Hepatocyte (in vitro differentiated cells): ENCODE measurements at regions not wholly inside any gene's neighbourhood (a gene's known extent, or its start where the extent isn't known, plus 50 kb on each side); places are given as distances from the start of the nearest gene placed in this dataset.

ENCODE experiments used
- DNase-seq: peaks from one replicate; pipeline ENCODE4 v3.0.0-alpha.2; 2016; ENCODE audit warnings: low spot score
- H2AFZ ChIP-seq: fragments of 200-600 bp; sonication (generic); 2 replicates; pipeline ENCODE4 v1.6.0; 2016; ENCODE audit warnings: antibody characterized with exemption, mild to moderate bottlenecking
- H3K27ac ChIP-seq: fragments of 200-600 bp; sonication (generic); 2 replicates; pipeline ENCODE4 v1.5.1; 2016; ENCODE audit warnings: mild to moderate bottlenecking
- H3K27me3 ChIP-seq: fragments of 200-600 bp; sonication (generic); 2 replicates; pipeline ENCODE4 v1.6.1; 2016
- H3K36me3 ChIP-seq: fragments of 200-600 bp; sonication (generic); replicated peaks from 2 replicates; pipeline ENCODE4 v1.5.1; 2016; ENCODE audit warnings: low read depth; ENCODE audit not compliant: insufficient read depth
- H3K4me1 ChIP-seq: fragments of 200-600 bp; sonication (generic); 2 replicates; pipeline ENCODE4 v1.5.1; 2016; ENCODE audit warnings: mild to moderate bottlenecking, moderate library complexity; ENCODE audit not compliant: insufficient read depth
- H3K4me2 ChIP-seq: fragments of 200-600 bp; sonication (generic); 2 replicates; pipeline ENCODE4 v1.6.0; 2016
- H3K4me3 ChIP-seq: fragments of 200-600 bp; sonication (generic); 2 replicates; pipeline ENCODE4 v1.5.1; 2016; ENCODE audit warnings: mild to moderate bottlenecking
- H3K79me2 ChIP-seq: fragments of 200-600 bp; sonication (generic); 2 replicates; pipeline ENCODE4 v1.6.0; 2017; ENCODE audit warnings: mild to moderate bottlenecking
- H3K9me2 ChIP-seq: fragments of 200-600 bp; sonication (generic); replicated peaks from 2 replicates; pipeline ENCODE4 v1.6.0; 2017; ENCODE audit warnings: mild to moderate bottlenecking; ENCODE audit not compliant: insufficient read depth
- H3K9me3 ChIP-seq: fragments of 200-600 bp; sonication (generic); 2 replicates; pipeline ENCODE4 v1.5.1; 2016; ENCODE audit warnings: low read depth, mild to moderate bottlenecking
- H4K20me1 ChIP-seq: fragments of 200-600 bp; sonication (generic); 2 replicates; pipeline ENCODE4 v1.6.0; 2016; ENCODE audit warnings: mild to moderate bottlenecking; ENCODE audit not compliant: insufficient read depth, poor library complexity, severe bottlenecking
- EZH2 ChIP-seq: fragments of 200-600 bp; sonication (generic); IDR thresholded peaks from 2 replicates; pipeline ENCODE4 v1.6.1; 2016; ENCODE audit warnings: antibody characterized with exemption, mild to moderate bottlenecking, borderline replicate concordance
- EZH2phosphoT487 ChIP-seq: fragments of 200-600 bp; sonication (generic); IDR thresholded peaks from one replicate; pipeline ENCODE4 v1.6.1; 2018; ENCODE audit warnings: antibody characterized with exemption, mild to moderate bottlenecking, low read depth, moderate library complexity; ENCODE audit not compliant: unreplicated experiment, severe bottlenecking
- WGBS: methylation state at CpG from one replicate; pipeline ENCODE4 v1.1.6; 2016; ENCODE audit warnings: low lambda C conversion rate; ENCODE audit errors: missing lambda C conversion rate; 5-methylcytosine and 5-hydroxymethylcytosine counted together
- TF ChIP-seq, protein P1 (sequence below): fragments of 200-600 bp; sonication (generic); IDR thresholded peaks from 2 replicates; pipeline ENCODE4 v1.5.1; 2016; ENCODE audit warnings: antibody characterized with exemption, mild to moderate bottlenecking; ENCODE audit not compliant: poor library complexity

DNA sequence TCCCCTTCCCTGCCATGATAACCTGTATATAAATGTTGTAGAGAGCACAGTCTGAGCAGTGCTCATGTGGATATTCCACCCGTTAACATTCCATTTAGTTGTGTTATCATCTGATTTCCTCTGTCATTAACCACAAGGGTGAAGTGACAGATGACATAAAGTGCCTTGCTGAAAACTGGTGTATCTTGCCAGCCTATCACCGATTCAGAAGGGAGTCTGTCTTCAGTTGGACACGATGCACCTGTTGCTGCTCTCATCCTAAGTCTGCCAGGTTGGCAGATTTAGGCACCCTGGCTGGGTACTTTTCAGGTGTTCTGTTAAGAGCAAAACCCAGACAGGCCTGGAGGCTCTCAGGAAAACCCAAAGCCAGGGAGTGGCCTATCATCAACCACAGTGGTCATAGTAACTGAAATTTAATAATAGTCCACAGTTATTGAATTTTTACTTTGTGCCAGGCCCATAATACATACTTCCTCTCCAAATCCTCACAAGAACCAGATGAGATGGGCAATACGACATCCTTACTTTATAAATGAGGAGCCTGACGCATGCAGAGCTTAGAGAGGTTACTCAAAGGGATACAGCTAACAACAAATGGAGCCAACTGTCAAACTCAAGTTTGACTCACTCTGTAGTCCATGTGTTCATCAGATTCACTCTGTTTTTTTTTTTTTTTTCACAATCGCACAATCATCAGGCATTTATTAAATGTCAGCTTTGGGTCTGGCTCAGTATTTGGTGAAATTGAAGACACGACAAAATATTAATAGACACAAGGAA is 100.7 kb upstream of the SPRY4 start:
- no peak for DNase-seq
- H3K79me2 ChIP-seq = no peaks in the 10 kb centered on the region
- H3K4me1 ChIP-seq = peaks cover 9% of the 10 kb centered on the region
- H3K9me2 ChIP-seq = no peaks in the 10 kb centered on the region
- TF ChIP-seq, protein P1, sequence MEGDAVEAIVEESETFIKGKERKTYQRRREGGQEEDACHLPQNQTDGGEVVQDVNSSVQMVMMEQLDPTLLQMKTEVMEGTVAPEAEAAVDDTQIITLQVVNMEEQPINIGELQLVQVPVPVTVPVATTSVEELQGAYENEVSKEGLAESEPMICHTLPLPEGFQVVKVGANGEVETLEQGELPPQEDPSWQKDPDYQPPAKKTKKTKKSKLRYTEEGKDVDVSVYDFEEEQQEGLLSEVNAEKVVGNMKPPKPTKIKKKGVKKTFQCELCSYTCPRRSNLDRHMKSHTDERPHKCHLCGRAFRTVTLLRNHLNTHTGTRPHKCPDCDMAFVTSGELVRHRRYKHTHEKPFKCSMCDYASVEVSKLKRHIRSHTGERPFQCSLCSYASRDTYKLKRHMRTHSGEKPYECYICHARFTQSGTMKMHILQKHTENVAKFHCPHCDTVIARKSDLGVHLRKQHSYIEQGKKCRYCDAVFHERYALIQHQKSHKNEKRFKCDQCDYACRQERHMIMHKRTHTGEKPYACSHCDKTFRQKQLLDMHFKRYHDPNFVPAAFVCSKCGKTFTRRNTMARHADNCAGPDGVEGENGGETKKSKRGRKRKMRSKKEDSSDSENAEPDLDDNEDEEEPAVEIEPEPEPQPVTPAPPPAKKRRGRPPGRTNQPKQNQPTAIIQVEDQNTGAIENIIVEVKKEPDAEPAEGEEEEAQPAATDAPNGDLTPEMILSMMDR = no peak
- TF ChIP-seq EZH2 (no peak), EZH2phosphoT487 (no peak)
- no peaks in the 10 kb centered on the region for H3K36me3 ChIP-seq
- H2AFZ ChIP-seq = no peak overlapping the region
- H3K27me3 ChIP-seq = no peaks in the 10 kb centered on the region
- H3K9me3 ChIP-seq = no peaks in the 10 kb centered on the region
- H3K4me2 ChIP-seq = no peak overlapping the region
- H3K27ac ChIP-seq = no peak overlapping the region
- no peaks in the 10 kb centered on the region for H4K20me1 ChIP-seq
- no peak overlapping the region for H3K4me3 ChIP-seq
- 91% methylated on average over 7 of the region's 7 CpGs for WGBS

DNA sequence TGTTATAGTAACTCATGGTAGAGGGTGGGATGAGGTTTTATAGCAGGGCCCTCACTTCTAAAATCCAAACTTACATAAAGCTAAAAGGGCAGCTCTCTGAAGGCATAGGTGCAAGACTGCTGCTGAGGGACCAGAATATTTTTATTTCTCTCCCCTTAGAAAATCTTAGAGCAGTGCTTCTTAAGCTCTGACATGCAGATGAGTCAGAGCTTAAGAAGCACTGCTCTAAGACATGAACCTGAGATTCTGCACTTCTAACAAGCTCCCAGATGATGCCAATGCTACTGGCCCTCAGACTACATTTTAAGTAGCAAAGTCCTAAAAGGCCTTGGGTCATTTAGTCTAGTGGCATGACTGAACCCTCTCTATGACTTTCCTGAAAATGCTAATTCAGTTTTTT is 97.6 kb upstream of the SPRY4 start:
- TF ChIP-seq EZH2 (no peak), EZH2phosphoT487 (no peak)
- TF ChIP-seq, protein P1 = no peak
- Histone ChIP-seq H3K36me3 (no peaks in the 10 kb centered on the region), H3K79me2 (no peaks in the 10 kb centered on the region), H3K9me2 (peaks cover 2% of the 10 kb centered on the region), H3K4me1 (peaks cover 9% of the 10 kb centered on the region), H3K4me3 (no peak overlapping the region), H4K20me1 (no peaks in the 10 kb centered on the region), H3K4me2 (no peak overlapping the region), H3K27ac (no peak overlapping the region), H2AFZ (no peak overlapping the region), H3K9me3 (no peaks in the 10 kb centered on the region), H3K27me3 (no peaks in the 10 kb centered on the region)
- no peak for DNase-seq

DNA sequence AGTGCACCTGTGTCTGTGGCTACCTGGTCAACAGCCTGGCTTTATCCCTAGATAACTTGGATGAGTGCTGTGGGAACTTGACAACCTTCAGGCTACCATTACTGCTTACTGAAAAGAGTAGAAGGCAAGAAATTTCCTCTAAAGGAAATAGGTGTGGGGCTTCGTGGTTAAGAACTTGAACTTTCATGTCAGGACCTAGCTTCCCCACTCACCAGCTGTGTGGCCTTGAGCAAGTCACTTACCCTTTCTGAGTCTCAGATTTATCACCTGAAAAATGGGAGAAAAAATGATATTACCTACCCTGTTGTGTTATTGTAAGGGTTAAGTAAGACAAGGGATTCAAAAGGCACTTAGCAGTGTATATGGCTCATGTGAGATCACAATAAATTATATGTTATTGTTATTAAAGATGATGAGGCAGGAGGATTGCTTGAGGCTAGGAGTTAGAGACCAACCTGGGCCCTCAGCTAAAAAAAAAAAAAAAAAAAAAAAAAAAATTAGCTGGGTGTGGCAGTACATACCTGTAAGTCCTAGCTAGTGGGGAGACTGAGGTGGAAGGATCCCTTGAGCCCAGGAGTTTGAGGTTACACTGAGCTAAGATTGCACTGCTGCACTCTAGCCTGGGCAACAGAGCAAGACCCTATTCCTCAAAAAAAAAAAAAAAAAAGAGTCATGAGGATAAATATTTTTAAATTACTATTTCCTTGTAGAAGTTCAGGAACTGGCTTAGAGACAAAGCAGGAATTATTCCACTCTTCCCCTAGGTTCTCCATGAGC is 97.0 kb upstream of the SPRY4 start:
- H3K27ac ChIP-seq = no peak overlapping the region

More for the DNA sequence above, 97.0 kb upstream of the SPRY4 start:
- no peak overlapping the region for H3K4me2 ChIP-seq
- no peaks in the 10 kb centered on the region for H3K9me3 ChIP-seq
- no peak for DNase-seq
- H3K79me2 ChIP-seq = no peaks in the 10 kb centered on the region
- TF ChIP-seq EZH2phosphoT487 (no peak), EZH2 (no peak)
- TF ChIP-seq, protein P1 = no peak
- peaks cover 2% of the 10 kb centered on the region for H3K9me2 ChIP-seq
- peaks cover 9% of the 10 kb centered on the region for H3K4me1 ChIP-seq
- no peaks in the 10 kb centered on the region for H4K20me1 ChIP-seq
- no peak overlapping the region for H2AFZ ChIP-seq
- H3K4me3 ChIP-seq = no peak overlapping the region
- H3K36me3 ChIP-seq = no peaks in the 10 kb centered on the region
- H3K27me3 ChIP-seq = no peaks in the 10 kb centered on the region
- WGBS = 100% methylated on average over 1 of the region's 1 CpG
